ENCODE measurements at regions not wholly inside any gene's neighbourhood (a gene's known extent, or its start where the extent isn't known, plus 50 kb on each side); places are given as distances from the start of the nearest gene placed in this dataset.
A peak's percentile ranks its signal among the peaks of the same experiment; 100 is the strongest.
"Not testable (repeated sequence)": the region's sequence is repeated elsewhere in the genome, so short reads cannot be mapped to it uniquely, and the experiment has no call there.

DNA sequence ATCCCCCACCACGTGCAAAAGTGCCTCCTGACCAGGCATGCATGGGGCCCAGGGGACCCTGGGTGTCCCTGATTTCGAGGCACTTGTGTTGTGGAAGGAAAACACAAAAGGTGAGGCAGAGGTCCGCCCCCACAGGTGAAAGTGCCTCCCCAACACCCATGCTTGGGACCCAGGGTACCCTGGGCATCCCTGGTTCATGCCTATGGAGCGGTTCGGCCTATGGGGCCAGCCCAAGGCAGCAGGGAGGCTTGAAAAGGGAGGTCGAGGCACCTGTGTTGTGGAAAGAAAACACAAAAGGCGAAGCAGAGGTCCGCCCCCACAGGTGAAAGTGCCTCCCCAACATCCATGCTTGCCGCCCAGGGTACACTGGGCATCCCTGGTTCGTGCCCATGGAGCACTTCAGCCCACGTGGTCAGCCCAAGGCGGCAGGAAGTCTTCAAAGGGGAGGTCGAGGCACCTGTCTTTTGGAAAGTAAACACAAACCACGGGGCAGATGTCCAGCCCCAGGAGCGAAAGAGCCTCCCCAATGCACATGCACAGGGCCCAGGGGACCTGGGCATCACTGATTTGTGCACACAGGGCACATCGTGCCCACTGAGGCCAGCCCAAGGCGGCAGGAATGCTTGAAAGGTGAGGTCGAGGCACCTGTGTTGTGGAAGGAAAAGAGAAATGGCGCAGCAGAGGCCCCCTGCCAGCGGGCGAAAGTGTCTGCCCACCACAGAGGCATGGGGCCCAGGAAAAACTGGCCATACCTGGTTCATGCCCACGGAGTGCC is 375.5 kb downstream of the ALG10 start:
- DNase-seq: peak in 1 of 2 donors; percentile 0

DNA sequence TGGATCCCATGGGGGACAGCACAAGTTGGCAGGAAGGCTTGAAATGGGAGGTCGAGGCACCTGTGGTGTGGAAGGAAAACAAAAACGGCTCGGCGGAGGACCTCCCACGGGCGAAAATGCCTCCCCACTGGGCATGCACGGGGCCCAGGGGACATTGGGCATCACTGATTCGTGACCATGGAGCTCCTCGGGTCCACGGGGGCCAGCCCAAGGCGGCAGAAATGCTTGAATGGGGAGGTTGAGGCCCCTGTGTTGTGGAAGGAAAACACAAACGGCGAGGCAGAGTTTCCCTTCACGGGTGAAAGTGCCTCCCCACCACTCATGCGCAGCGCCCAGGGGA is 376.0 kb downstream of the ALG10 start:
- peak in 1 of 2 donors; percentile 1 for DNase-seq

- DNase-seq: peak in 1 of 2 donors; percentile 0
Observed at GRCh38 chr12:34398706-34399630, 376.7 kb downstream of the ALG10 start.

DNA sequence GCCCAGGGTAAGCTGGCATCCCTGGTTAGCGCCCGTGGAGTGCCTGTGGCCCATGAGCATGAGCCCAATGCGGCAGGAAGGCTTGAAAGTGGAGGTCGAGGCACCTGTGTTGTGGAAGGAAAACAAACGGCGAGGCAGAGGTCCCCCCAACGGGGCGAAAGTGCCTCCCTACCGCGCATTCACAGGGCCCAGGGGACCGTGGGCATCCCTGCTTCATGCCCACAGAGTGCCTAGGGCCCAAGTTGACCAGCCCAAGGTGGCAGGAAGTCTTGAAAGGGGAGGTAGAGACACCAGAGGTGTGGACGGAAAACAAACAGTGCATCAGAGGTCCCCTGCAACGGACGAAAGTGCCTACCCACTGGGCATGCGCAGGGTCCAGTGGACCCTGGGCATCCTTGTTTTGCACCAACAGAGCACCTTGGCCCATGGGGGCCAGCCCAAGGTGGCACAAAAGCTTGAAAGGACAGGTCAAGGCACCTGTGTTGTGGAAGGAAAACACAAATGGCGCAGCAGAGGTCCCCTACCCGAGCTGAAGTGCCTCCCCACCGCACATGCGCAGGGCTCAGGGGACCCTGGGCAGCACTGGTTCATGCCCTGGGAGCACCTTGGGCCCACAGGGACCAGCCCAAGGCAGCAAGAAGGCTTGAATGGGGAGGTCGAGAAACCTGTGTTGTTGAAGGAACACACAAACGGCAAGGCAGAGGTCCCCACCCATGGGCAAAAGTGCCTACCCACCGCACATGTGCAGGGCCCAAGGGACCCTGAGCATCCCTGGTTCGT is 377.5 kb downstream of the ALG10 start:
- DNase-seq: peak in 1 of 2 donors; percentile 1

DNA sequence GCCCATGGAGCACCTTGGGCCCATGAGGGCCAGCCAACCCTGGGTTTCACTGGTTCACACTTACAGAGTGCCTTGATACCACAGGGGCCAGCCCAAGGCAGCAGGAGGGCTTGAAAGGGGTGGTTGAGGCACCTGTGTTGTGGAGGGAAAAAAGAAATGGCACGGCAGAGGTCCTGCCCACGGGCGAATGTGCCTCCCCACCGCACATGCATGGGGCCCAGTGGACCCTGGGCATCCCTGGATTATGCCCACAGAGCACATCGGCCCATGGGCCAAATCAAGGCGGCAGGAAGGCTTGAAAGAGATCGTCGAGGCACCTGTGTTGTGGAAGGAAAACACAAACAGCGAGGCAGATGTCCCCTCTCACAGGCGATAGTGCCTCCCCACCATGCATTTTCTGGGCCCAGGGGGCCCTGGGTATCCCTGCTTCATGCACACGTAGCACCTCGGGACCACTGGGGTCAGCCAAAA is 378.1 kb downstream of the ALG10 start:
- peak in 1 of 2 donors; percentile 1 for DNase-seq

- peak in 1 of 2 donors; percentile 0 for DNase-seq
Observed at GRCh38 chr12:34400986-34401658, 378.8 kb downstream of the ALG10 start.

DNA sequence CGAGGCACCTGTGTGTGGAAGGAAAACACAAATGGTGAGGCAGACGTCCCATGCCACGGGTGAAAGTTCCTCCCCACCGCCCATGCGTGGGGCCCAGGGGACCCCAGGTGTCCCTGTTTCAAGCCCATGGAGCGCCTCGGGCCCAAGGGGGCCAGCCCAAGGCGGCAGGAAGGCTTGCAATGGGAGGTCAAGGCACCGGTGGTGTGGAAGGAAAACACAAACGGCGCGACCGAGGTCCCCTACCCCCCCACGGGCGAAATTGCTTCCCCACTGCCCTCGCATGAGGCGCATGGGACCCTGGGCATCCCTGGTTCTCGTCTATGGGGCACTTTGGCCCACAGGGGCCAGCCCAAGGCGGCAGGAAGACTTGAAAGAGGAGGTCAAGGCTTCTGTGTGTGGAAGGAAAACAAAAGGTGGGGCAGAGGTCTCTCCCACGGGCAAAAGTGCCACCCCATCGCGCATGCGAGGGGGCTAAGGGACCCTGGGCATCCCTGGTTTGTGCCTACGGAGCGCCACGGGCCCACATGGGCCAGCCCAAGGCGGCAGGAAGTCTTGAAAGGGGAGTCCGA is 379.4 kb downstream of the ALG10 start:
- no peak for DNase-seq

DNA sequence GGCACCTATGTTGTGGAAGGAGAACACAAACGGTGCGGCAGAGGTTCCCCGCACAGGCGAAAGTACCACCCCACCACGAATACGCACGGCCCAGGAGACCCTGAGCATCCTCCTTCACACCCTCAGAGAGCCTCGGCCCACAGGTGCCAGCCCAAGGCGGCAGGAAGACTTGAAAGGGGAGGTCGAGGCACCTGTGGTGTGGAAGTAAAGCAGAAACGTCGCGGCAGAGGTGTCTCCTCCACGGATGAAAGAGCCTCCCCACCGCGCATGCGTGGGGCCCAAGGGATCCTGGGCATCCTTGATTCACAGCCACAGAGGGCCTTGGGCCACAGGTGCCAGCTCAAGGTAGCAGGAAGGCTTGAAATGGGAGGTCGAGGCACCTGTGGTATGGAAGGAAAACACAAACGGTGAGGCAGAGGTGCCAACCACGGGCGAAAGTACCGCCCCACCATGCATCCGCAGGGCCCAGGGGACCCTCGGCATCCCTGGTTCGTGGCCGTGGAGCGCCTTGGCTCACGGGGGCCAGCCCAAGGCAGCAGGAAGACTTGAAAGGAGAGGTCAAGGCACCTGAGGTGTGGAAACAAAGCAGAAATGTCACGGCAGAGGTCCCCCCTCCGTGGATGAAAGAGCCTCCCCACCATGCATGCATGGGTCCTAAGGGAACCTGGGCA is 380.1 kb downstream of the ALG10 start:
- peak in 1 of 2 donors; percentile 0 for DNase-seq

DNA sequence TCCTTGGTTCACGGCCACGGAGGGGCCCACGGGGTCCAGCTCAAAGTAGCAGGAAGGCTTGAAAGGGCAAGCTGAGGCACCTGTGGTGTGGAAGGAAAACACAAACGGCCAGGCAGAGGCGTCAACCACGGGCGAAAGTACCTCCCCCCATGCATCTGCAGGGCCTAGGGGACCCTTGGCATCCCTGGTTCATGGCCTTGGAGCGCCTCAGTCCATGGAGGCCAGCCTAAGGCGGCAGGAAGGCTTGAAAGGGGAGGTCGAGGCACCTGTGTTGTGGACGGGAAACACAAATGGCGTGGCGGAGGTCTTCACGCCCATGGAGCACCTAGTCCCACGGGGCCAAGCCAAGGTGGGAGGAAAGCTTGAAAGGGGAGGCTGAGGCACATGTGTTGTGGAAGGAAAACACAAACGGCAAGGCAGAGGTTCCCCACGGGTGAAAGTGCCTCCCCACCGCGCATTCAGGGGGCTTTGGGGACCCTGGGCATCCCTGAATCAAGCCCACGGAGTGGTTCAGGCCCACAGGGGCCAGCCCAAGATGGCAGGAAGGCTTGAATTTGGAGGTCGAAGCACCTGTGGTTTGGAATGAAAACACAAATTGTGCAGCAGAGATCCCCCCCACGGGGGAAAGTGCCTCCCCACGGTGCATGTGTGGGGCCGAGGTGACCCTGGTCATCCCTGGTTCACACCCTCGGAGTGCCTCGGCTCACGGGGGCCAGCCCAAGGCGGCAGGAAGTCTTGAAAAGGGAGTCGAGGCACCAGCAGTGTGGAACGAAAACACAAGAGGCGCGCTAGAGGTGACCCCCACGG is 380.8 kb downstream of the ALG10 start:
- peak in 1 of 2 donors; percentile 0 for DNase-seq

- peak in 1 of 2 donors; percentile 1 for DNase-seq
Observed at GRCh38 chr12:34403706-34404376, 381.5 kb downstream of the ALG10 start.

DNA sequence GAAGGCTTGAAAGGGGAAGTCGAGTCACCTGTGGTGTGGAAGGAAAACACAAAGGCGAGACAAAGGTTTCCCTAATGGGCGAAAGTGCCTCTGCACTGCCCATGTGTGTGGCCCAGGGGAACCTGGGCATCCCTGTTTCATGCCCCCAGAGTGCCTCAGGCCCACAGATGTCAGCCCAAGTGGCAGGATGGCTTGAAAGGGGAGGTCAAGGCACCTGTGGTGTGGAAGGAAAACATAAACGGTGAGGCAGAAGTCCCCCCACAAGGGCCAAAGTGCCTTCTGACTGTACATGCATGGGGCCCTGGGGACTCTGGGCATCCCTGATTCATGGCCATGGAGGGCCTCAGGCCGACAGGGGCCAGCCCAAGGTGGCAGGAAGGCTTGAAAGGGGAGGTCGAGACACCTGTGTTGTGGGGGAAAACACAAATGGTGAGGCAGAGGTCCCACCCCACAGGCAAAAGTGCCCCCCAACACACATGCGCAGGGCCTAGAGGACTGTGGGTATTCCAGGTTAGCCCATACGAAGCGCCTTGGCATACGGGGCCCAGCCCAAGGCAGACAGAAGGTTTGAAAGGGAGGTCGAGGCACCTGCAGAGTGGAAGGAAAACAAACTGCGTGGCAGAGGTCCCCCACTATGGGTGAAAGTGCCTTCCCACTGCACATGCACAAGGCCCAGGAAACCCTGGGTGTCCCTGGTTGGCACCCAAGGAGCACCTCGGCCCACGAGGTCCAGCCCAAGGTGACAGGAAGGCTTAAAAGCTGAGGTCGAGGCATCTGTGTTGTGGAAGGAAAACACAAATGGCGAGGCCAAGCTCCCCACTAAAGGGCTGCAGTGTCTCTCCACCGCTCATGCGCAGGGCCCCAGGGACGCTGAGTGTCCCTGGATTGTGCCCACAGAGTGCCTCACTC is 382.3 kb downstream of the ALG10 start:
- DNase-seq: peak in 1 of 2 donors; percentile 0

DNA sequence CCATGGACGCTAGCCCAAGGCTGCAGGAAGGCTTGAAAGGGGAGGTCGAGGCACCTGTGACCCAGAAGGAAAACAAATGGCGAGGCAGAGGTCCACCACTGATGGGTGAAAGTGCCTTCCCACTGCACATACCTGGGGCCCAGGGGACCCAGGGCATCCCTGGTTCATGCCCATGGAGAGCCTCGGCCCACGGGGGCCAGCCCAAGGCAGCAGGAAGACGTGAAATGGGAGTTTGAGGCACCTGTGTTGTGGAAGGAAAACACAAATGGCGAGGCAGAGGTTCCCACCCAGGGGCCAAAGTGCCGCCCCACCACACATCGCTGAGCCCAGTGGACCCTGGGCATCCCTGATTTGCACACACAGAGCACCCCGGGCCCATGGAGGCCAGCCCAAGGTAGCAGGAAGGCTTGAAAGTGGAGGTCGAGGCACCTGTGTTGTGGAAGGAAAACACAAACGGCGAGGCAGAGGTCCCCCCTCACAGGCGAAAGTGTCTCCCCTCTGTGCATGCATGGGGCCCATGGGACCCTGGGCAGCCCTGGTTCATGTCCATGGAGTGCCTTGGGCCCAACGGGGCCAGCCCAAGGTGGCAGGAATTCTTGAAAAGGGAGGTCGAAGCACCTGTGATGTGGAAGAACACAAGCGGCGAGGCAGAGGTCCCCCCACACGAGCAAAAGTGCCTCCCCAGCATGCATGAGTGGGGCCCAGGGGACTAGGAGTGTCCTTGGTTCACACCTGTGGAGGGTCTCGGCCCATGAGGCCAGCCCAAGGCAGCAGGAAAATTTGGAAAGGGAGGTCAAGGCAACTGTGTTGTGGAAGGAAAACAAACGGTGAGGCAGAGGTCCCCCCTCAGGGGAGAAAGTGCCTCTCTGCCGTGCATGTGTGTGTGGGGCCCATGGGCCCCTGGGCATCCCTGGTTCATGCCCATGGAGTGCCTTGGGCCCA is 383.3 kb downstream of the ALG10 start:
- DNase-seq: peak in 1 of 2 donors; percentile 1

DNA sequence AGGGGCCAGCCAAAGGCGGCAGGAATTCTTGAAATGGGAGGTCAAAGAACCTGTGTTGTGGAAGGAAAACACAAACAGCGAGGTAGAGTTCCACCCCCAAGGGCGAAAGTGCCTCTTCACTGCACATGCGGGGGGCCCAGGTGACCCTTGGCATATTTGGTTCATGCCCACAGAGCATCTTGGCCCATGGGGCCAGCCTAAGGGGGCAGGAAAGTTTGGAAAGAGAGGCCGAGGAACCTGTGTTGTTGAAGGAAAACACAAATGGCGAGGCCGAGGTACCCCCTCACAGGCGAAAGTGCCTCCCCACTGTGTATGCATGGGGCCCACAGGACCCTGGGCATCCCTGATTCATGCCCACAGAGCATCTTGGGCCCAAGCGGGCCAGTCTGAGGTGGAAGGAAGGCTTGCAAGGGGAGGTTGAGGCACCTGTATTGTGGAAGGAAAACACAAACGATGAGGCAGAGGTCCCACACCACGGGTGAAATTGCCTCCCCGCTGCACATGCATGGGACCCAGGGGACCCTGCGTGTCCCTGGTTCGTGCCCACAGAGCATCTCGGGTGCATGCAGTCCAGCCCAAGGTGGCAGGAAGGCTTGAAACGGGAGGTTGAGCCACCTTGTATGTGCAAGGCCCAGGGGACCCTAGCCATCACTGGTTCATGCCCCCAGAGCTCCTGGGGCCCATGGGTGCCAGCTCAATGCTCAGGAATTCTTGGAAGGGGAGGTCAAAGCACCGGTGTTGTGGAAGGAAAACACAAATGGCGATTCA is 384.1 kb downstream of the ALG10 start:
- peak in 1 of 2 donors; percentile 0 for DNase-seq

GRCh38 chr12:34406996-34407300 is 384.7 kb downstream of the ALG10 start:
- DNase-seq: no peak

DNA sequence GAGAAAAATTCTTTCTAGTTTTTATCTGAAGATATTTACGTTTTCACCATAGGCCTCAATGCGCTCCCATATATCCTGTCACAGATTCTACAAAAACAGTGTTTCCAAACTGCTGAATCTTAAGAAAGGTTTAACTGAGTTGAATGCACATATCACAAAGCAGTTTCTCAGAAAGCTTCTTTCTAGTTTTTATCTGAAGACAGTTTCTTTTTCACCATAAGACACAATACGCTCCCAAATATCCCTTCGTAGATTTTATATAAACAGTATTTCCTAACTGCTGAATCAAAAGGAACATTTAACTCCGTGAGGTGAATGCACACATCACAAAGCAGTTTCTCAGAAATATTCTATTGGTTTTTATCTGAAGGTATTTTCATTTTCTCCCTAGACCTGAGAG is 385.5 kb downstream of the ALG10 start:
- no peak for DNase-seq

GRCh38 chr12:34431509-34431908 is 409.2 kb downstream of the ALG10 start:
- not testable (repeated sequence) for DNase-seq

Data from CD4-positive, alpha-beta T cell treated with Interferon alpha-2 for 1 hour (primary cell).